Skeletal muscle satellite cell (primary cell): ENCODE measurements at regions not wholly inside any gene's neighbourhood (a gene's known extent, or its start where the extent isn't known, plus 50 kb on each side); places are given as distances from the start of the nearest gene placed in this dataset.

Experiments
- H3K27me3 ChIP-seq: 2 replicates; pipeline ENCODE4 v1.7.0; 2013; ENCODE audit warnings: low read length; ENCODE audit not compliant: control insufficient read depth, insufficient read depth
- H3K36me3 ChIP-seq: 2 replicates; pipeline ENCODE4 v1.7.0; 2013; ENCODE audit warnings: mild to moderate bottlenecking, control low read depth, low read length; ENCODE audit not compliant: insufficient read depth
- H3K4me1 ChIP-seq: 2 replicates; pipeline ENCODE4 v1.7.0; 2013; ENCODE audit warnings: low read length; ENCODE audit not compliant: control insufficient read depth, insufficient read depth
- H3K4me2 ChIP-seq: 2 replicates; pipeline ENCODE4 v1.7.0; 2013; ENCODE audit warnings: mild to moderate bottlenecking, low read length
- H3K4me3 ChIP-seq: 2 replicates; pipeline ENCODE4 v1.7.0; 2013; ENCODE audit warnings: low read length
- H3K9ac ChIP-seq: 2 replicates; pipeline ENCODE4 v1.7.0; 2013; ENCODE audit warnings: mild to moderate bottlenecking, low read depth, low read length, moderate library complexity
- H3K9me3 ChIP-seq: replicated peaks from 2 replicates; pipeline ENCODE4 v1.7.0; 2013; ENCODE audit warnings: mild to moderate bottlenecking, control low read depth, low read length

DNA sequence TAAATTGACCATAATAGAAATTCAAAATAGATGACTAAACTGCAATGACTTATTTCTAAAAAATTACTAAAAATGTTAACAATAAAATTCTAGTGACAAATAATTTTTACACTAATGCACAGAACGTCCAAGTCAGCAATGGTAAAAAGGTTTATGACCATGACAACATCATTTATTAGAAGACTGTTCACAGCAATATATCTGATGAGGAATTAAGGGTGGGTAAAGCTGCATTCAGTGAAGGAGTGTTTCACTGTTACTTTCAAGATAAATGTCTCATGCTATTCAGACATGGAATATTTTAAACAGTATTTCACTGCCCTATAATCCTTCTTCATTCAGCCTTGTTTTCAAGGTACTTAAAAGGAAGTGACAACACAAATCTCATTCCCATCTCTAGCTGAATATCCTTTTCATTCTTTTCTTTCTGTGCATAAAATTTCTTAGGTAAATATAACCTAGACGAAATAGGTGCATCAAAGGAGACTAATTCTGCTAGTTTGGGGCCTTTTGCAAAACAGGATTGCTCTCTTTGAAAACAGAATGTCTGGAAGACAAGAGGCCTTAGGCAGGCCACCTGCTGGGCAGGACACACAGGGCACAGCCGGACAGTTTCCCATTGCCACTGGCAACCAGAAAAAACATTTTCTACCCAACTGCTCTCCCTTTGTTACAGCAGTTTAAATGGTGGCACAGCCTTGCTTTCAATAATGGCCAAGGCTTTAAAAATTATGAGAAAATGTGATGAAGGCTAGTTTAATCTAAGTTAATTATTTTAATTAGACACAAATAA is 600.3 kb downstream of the SPRY1 start:
- H3K9me3 ChIP-seq = no peaks in the 10 kb centered on the region
- no peaks in the 10 kb centered on the region for H3K36me3 ChIP-seq
- H3K27me3 ChIP-seq = no peaks in the 10 kb centered on the region
- peak overlapping the region; percentile 46 for H3K9ac ChIP-seq
- H3K4me3 ChIP-seq = no peak overlapping the region
- no peak overlapping the region for H3K4me2 ChIP-seq
- peaks cover 37% of the 10 kb centered on the region for H3K4me1 ChIP-seq

DNA sequence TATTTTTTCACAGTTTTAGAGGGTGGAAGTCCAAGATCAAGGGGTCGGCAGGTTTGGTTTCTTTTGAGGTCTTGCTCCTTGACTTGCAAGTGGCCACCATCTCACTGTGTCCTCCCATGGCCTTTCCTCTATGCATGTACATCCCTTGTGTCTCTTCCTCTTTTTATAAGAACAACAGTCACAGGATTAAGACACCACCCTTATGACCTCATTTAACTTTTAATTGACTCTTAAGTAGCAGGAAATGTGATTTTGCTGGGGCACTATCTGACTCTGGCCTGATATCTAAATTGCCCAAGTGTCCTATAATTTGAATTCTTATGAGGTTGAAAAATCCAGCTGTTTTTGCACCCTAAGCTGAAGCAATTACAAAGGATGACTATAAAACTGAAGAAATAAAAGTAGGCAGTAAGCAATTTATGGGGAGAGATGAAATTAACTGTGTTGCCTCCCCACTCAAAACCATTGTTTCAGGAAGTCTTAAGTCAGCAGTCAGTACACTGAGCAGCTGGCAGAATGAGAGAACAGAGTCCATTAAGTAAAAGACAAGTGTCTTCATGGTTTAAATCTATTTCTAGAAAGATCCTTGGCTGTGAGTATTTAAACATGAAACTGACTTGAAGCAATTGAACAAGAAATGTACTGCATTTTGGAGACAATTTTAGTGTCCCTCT is 601.3 kb downstream of the SPRY1 start:
- H3K9ac ChIP-seq = no peak overlapping the region
- no peak overlapping the region for H3K4me2 ChIP-seq
- no peaks in the 10 kb centered on the region for H3K27me3 ChIP-seq
- no peaks in the 10 kb centered on the region for H3K36me3 ChIP-seq
- no peaks in the 10 kb centered on the region for H3K9me3 ChIP-seq
- H3K4me3 ChIP-seq = no peak overlapping the region
- H3K4me1 ChIP-seq = peaks cover 37% of the 10 kb centered on the region

DNA sequence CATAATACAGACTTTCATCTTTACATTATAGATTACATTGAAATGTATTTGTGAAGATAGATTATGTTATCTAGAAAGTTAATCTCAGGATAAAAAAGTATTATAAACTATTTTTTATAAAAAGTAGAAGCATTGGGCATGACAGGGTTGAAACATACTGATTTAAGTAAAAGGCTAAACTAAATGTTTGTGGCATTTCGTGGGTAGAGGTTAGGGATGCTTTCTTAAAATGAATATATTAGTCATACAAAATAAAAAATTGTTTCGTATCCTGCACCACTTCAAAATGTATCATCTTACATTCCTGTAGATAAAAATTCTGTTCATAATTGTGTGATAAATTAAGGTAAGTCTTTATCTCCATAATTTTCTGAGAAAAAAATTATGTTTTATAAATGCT is 603.6 kb downstream of the SPRY1 start:
- no peaks in the 10 kb centered on the region for H3K9me3 ChIP-seq
- H3K36me3 ChIP-seq = no peaks in the 10 kb centered on the region
- no peak overlapping the region for H3K9ac ChIP-seq
- no peaks in the 10 kb centered on the region for H3K27me3 ChIP-seq
- no peak overlapping the region for H3K4me2 ChIP-seq
- H3K4me1 ChIP-seq = peaks cover 34% of the 10 kb centered on the region
- H3K4me3 ChIP-seq = no peak overlapping the region

DNA sequence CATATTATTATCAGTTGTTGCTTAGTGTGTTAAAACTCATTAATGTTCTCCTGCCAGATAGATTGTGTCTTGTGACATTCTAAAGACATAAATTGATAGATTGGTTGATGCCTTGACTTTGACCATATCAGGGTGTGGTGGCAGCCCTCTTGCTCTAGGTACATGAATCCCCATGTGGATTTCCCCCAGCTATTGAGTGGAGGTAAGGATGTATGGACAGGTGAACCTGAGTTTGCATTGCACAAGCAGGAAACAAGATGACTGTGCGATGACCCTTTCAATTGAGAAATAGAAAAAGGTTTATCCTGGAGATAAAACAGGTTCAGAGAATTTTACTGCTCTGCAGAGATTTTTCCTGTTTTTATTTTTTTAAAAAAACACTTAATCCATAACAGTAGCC is 619.2 kb downstream of the SPRY1 start:
- no peak overlapping the region for H3K4me2 ChIP-seq
- no peaks in the 10 kb centered on the region for H3K36me3 ChIP-seq
- no peaks in the 10 kb centered on the region for H3K27me3 ChIP-seq
- H3K9ac ChIP-seq = no peak overlapping the region
- no peak overlapping the region for H3K4me3 ChIP-seq
- peaks cover 21% of the 10 kb centered on the region for H3K4me1 ChIP-seq
- no peaks in the 10 kb centered on the region for H3K9me3 ChIP-seq

DNA sequence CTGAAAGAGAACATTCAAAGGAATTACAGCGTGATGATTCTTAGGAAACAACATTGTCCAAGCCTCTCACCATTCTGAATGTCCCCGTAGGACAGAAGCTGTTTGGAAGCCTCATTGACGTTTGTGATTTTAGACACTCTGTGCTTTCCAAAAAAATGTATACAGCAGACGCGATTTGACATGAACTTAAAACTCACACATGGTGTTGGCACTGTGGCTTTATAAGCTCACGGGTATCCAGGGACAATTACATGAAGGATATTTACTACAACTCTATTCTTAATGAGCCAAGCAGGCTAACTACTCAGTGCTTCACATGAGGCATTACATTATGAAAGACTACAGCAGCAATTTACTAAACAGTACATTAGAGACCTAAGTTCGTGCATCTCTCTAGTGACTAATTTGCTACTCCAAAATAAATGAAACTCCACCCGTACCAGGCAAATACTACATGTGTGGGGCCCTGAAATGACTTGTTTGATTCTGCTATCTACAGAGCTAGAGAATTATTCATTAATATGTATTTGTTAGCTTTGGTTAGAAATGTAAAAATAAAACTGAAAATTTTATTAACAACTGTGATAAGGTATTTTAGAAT is 620.7 kb downstream of the SPRY1 start:
- H3K9me3 ChIP-seq = no peaks in the 10 kb centered on the region
- no peak overlapping the region for H3K4me3 ChIP-seq
- H3K4me1 ChIP-seq = peaks cover 21% of the 10 kb centered on the region
- H3K9ac ChIP-seq = no peak overlapping the region
- no peaks in the 10 kb centered on the region for H3K36me3 ChIP-seq
- no peak overlapping the region for H3K4me2 ChIP-seq
- no peaks in the 10 kb centered on the region for H3K27me3 ChIP-seq

DNA sequence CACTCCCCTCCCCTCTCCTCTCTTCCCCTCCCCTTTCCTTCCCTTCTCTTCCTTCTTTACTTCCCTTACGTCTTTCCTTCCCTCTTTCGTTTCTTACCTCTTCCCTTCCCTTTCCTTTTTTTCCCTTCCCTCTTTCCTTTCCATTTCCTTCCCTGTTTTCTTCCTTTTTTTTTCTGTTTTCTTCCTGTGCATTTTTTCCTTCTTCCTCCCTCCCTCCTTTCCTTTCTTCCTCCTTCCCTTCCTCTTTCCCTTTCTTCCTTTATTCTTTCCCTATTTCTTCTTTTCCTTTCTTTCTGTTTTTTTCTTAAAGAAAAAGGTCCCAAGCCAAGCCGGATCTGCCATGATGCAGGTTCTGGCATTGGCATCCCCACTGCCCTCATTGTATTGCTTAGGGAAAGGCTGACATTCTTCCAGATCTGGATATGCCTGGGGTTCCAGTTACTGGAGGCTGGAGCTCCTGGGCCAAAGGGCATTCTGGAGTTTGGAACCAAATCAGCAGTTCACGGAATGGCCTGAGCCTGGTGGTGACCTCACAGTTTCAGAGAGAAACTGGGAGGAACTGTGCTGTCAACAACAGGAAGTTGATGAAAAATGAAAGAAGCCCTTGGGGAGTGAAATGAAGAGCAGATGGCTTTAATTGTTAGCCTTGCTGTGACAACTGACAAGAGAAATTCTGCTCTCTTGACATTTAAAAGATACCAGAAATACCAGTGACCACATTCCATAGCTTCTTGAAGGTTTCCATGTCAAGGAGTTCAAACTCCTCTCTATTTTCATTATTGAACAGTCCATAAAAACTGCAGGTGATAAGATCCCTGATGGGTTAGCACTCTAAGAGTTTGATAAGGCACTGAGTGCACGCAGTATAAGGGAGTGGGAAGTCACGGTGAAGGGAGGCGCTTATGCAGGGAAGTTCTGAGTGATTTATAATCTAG is 622.1 kb downstream of the SPRY1 start:
- Histone ChIP-seq H3K4me3 (no peak overlapping the region), H3K9me3 (no peaks in the 10 kb centered on the region), H3K27me3 (no peaks in the 10 kb centered on the region), H3K4me2 (peak overlapping the region; percentile 9), H3K36me3 (no peaks in the 10 kb centered on the region), H3K4me1 (peaks cover 21% of the 10 kb centered on the region), H3K9ac (no peak overlapping the region)

DNA sequence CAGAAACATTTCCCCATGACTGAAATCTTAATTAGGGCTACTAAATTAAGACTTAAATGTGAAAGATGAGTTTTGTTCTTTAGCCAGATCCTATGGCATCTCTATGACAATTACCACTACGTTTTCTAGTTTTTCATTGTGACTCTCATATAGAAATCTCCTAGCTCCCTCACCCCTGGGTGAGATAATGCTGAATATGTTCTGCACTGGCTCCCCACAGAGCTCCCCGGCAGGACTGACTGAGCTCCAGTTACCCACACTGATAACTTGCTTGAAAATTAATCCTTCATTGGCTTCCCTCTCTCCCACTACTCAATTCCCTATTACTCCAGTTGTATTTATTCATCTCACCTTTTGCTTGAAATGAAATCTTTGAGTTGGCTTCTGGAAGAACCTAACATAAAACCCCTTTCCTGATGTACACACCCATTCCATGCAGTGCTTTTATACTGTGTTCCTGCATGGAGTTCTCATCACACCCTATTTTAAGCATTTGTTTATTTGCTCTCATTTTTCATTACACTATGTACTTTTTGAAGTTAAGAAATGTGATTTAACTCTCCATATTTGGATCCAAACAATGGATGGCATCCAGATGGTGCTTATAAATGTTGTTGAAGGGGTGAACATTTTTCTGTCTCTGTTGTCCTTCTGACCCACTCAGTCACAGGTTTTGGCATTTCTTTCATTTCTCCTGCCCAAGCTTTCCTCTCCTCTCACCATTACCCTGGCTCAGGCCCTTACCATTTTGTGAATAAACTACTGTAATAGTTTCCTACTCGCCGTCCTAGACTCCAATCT is 623.4 kb downstream of the SPRY1 start:
- Histone ChIP-seq H3K36me3 (no peaks in the 10 kb centered on the region), H3K9me3 (no peaks in the 10 kb centered on the region), H3K9ac (no peak overlapping the region), H3K4me1 (peaks cover 21% of the 10 kb centered on the region), H3K4me3 (no peak overlapping the region), H3K4me2 (peak overlapping the region; percentile 19), H3K27me3 (no peaks in the 10 kb centered on the region)

DNA sequence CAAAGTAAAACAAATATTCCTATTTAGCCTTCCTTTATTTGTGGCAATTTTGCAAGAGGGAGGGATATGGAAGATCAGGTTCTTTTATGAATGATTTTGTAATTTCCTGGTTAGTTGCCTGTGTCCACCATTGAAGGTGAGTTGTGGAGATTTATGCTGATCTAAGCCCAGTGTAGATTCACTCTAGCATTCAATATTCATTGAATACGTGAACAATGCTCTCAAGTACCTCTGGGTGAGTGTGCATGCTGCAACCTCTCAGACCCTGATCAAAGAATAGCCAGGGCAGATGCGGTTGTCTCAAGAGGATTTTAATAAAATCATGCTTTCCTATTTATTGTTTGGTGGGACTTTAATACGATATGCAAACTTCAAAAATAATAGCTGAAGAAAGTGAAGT is 628.4 kb downstream of the SPRY1 start:
- Histone ChIP-seq H3K4me3 (no peak overlapping the region), H3K9ac (no peak overlapping the region), H3K36me3 (no peaks in the 10 kb centered on the region), H3K27me3 (no peaks in the 10 kb centered on the region), H3K9me3 (no peaks in the 10 kb centered on the region), H3K4me1 (peaks cover 5% of the 10 kb centered on the region), H3K4me2 (peak overlapping the region; percentile 71)

DNA sequence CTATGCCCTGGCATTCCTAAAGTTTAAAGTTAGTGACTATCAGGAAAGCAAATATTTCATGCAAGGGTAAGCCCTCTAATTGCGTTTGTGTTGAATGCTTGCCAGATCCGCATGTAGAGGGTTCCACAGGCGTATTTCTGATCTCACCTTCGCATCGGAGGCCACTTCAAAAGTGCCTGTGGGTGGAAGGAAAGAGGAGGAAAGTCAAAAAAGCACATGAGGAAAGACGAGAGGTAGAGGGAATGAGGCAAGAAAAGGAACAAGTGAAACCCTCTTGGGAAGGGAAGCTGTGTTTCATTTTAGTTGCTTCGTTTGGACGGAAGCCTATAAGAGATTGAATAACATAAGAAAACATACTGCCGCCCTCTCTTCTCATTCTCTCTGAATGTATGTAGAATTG is 628.8 kb downstream of the SPRY1 start:
- Histone ChIP-seq H3K36me3 (no peaks in the 10 kb centered on the region), H3K4me2 (peak overlapping the region; percentile 71), H3K4me1 (peaks cover under 1% of the 10 kb centered on the region), H3K27me3 (no peaks in the 10 kb centered on the region), H3K4me3 (peak overlapping the region; percentile 4), H3K9ac (no peak overlapping the region), H3K9me3 (no peaks in the 10 kb centered on the region)

DNA sequence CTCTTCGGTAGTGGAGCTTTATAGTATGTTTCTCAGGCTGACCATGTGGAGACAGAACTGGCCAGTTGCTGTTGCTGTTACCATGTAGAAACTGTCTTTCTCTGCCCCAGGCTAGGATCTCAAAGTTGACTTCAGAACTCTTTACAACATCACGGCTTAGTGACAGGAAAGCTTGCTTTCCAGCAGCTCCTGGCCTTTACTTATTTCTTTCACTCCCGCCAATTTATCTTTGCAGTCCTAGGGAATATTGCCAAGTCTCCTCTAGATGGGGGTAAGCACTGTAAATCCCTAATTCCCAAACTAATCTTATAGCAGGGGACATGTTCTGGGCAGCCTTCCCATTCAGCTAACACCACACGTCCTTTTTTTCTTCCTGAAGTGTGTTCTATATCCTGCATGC is 631.6 kb downstream of the SPRY1 start:
- Histone ChIP-seq H3K9ac (no peak overlapping the region), H3K4me3 (no peak overlapping the region), H3K27me3 (no peaks in the 10 kb centered on the region), H3K4me1 (no peaks in the 10 kb centered on the region), H3K9me3 (no peaks in the 10 kb centered on the region), H3K36me3 (no peaks in the 10 kb centered on the region), H3K4me2 (no peak overlapping the region)
